GM19023 (cell line): ENCODE measurements at regions not wholly inside any gene's neighbourhood (a gene's known extent, or its start where the extent isn't known, plus 50 kb on each side); places are given as distances from the start of the nearest gene placed in this dataset.

Source experiments
- ATAC-seq: cut with Tn5 transposase; IDR thresholded peaks from one replicate; pipeline ENCODE4 v1.9.1; 2021; ENCODE audit warnings: mild to moderate bottlenecking, moderate library complexity; ENCODE audit not compliant: unreplicated experiment

- ATAC-seq: no peak
These were observed 335.4 kb upstream of the TEX13C start for GRCh38 chrX:124984140-124984813.

- ATAC-seq: no peak
These were observed 333.4 kb upstream of the TEX13C start for GRCh38 chrX:124986284-124986683.

- ATAC-seq: no peak
These were observed 325.9 kb upstream of the TEX13C start for GRCh38 chrX:124993735-124994134.

DNA sequence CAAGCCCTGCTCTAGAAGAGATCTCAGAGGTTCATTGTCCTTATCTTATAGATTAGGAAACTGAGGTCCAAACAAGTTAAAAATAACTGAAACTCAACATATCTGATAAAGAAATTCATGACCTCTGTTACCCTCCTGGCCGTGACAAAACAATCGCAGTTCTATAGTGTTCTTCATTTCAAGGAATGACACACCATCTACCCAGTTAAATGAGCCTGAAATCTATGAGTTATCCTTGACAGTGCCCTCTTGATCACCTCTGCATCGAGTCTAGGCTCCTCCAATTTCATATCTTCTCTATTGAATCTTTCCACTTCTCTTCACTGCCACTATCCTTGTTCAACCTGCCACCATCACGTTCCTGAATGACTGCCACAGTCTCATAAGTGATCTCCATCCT lies 325.3 kb upstream of the TEX13C start:
- ATAC-seq: no peak

- ATAC-seq: no peak
These were observed 315.8 kb upstream of the TEX13C start for GRCh38 chrX:125003746-125004446.

DNA sequence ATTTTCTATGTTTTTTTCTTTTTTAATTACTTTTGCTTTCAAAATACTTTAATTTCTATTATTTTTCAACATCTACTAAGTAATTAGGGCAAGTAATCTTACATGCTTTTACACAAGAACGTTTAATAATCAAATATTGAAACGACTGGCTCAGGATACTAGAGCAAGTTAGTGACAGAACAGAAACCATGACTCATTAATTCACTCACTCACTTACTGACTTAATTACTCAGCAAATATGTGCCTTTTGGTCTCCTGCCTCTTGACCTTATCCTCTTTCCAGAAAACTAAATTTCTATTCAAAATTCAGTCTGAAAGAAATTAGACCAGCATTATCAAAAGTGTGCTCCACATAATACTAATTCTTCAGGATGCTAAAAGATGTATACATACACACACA lies 314.9 kb upstream of the TEX13C start:
- no peak for ATAC-seq

DNA sequence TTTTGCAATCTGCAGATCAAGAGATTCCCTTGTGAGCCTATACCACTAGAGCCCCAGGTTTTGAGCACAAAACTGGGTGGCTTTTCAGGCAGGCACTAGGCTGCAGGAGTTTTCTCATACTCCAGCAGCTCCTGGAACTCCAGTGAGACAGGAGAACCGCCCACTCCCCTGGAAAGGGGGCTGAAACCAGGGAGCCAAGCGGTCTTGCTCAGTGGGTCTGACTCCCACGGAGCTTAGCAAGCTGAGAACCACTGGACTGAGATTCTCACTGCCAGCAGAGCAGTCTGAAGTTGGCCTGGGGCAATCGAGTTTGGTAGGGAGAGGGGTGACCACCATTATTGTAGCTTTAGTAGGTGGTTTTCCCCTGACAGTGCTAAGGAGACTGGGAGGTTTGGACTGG lies 313.8 kb upstream of the TEX13C start:
- no peak for ATAC-seq

DNA sequence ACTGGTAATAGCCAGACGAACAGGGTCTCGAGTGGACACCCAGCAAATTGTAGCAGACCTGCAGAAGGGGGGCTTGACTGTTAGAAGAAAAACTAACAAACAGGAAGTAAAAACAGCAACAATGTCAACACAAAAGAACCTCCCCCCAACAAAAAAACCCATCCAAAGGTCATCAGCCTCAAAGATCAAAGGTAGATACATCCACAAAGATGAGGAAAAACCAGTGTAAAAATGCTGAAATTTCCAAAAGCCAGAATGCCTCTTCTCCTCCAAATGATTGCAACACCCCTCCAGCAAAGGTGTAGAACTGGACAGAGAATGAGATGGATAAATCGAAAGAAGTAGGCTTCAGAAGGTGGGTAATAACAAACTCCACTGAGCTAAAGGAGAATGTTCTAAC lies 313.0 kb upstream of the TEX13C start:
- no peak for ATAC-seq

DNA sequence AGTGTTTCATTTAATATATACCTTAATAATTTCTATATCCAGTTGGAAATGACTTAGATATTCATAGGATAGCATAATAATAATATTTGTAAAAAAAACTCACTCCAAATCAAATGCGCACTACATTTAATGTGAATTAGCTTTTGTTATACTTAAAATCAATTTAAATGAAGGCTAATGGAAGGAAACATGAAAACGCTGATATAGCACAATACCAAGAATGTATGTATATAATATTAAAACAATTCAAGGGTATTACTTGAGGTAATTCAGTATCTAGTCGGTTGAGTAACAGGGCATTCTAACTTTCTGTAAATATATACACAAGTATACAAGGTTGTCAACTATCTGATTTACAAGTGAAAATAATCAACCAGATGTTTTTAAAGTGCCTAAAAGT lies 307.1 kb upstream of the TEX13C start:
- no peak for ATAC-seq

DNA sequence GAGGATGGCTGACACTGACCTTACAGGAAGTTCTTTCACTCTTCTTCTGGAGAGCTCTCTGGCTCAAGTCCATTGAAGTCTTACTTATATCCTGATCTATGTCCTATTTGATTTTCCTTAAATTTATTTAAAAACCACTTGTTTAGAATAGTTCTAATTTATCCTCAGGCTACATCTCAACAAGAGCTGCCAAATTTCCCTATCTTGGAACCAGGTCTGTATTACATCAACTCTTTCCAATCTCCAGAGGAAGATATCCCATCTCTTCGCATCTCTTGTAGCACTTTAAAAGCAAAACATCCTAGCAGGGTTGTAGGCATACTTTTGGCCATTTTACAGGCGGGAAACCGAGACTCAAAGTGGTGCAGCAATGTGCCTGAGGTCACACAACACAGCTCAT lies 290.5 kb upstream of the TEX13C start:
- ATAC-seq: no peak
